MCF 10A (cell line): ENCODE measurements at regions not wholly inside any gene's neighbourhood (a gene's known extent, or its start where the extent isn't known, plus 50 kb on each side); places are given as distances from the start of the nearest gene placed in this dataset.
"Not testable (repeated sequence)": the region's sequence is repeated elsewhere in the genome, so short reads cannot be mapped to it uniquely, and the experiment has no call there.

ENCODE experiments used
- BruUV-seq: library from RNA; stranded (reverse); fragments of 400-500 nt; replicated peaks from 2 replicates; lab custom pipeline; 2021; lab: Mats Ljungman, UMichigan
- CTCF ChIA-PET: fragments of 300-600 bp; sonication (Branson Sonifier 250); formaldehyde crosslinking; extraction: SDS; loops from one replicate; lab custom pipeline; 2021; ENCODE audit warnings: antibody characterized with exemption, inconsistent platforms; lab: Yijun Ruan, JAX
- POLR2A ChIA-PET: fragments of 300-600, 350-650 bp; sonication (Branson Sonifier 250); formaldehyde crosslinking; extraction: SDS; loops from one replicate; lab custom pipeline; 2020; ENCODE audit warnings: antibody characterized with exemption, inconsistent platforms; lab: Yijun Ruan, JAX
- DNase-seq: peaks from one replicate; pipeline ENCODE4 v3.0.0-alpha.2; 2018; ENCODE audit not compliant: unreplicated experiment
- H3K27ac Mint-ChIP-seq: one replicate; pipeline ENCODE4 v1.8.0; 2022; ENCODE audit warnings: mild to moderate bottlenecking, low read depth, mixed read lengths; ENCODE audit not compliant: unreplicated experiment
- H3K27me3 Mint-ChIP-seq: one replicate; pipeline ENCODE4 v1.8.0; 2022; ENCODE audit warnings: mixed read lengths; ENCODE audit not compliant: insufficient read depth, unreplicated experiment
- H3K36me3 Mint-ChIP-seq: one replicate; pipeline ENCODE4 v1.8.0; 2022; ENCODE audit warnings: mild to moderate bottlenecking, moderate library complexity, mixed read lengths; ENCODE audit not compliant: insufficient read depth, unreplicated experiment
- H3K4me1 Mint-ChIP-seq: one replicate; pipeline ENCODE4 v1.8.0; 2022; ENCODE audit warnings: mixed read lengths; ENCODE audit not compliant: insufficient read depth, unreplicated experiment
- H3K4me3 Mint-ChIP-seq: one replicate; pipeline ENCODE4 v1.8.0; 2022; ENCODE audit warnings: mild to moderate bottlenecking, moderate library complexity, mixed read lengths; ENCODE audit not compliant: unreplicated experiment
- H3K9me3 Mint-ChIP-seq: one replicate; pipeline ENCODE4 v1.8.0; 2022; ENCODE audit warnings: mixed read lengths; ENCODE audit not compliant: unreplicated experiment
- CTCF ChIP-seq: fragments of 200-600 bp; IDR thresholded peaks from one replicate; pipeline ENCODE4 v1.8.0; 2022; ENCODE audit warnings: antibody characterized with exemption, mild to moderate bottlenecking; ENCODE audit not compliant: unreplicated experiment
- intact Hi-C: fragments of 100-400 bp; cut with micrococcal nuclease; formaldehyde crosslinking; loops from 2 replicates; pipeline ENCODE4 v1.14.1; 2022

- Mint-ChIP-seq H3K9me3 (peaks cover 1% of the 10 kb centered on the region), H3K27ac (no peak overlapping the region), H3K36me3 (no peaks in the 10 kb centered on the region), H3K4me1 (no peaks in the 10 kb centered on the region), H3K27me3 (no peaks in the 10 kb centered on the region), H3K4me3 (no peak overlapping the region)
- no TSS peak for BruUV-seq
- no peak for DNase-seq
- ChIA-PET POLR2A (no interaction called here), CTCF (interaction anchor here (0.6 kb wide), 2 partner anchors 35 to 96 kb away, joined by 3 read pairs; no protein-coding TSS in a partner anchor)
- TF ChIP-seq CTCF, result no peak
- intact Hi-C loops, result no loop called here
Measured at GRCh38 chr16:66247516-66248481, 118.7 kb upstream of the CDH5 start.

- BruUV-seq, result no TSS peak
- TF ChIP-seq CTCF, result no peak
- H3K4me1 Mint-ChIP-seq, result no peaks in the 10 kb centered on the region
- no peak overlapping the region for H3K4me3 Mint-ChIP-seq
- DNase-seq, result no peak
- H3K9me3 Mint-ChIP-seq, result peaks cover 7% of the 10 kb centered on the region
- POLR2A ChIA-PET, result no interaction called here
- no peaks in the 10 kb centered on the region for H3K36me3 Mint-ChIP-seq
- no peaks in the 10 kb centered on the region for H3K27me3 Mint-ChIP-seq
- H3K27ac Mint-ChIP-seq, result no peak overlapping the region
- intact Hi-C loops, result no loop called here
- CTCF ChIA-PET, result interaction anchor here (0.6 kb wide), 1 partner anchor 13 kb away, joined by 3 read pairs; no protein-coding TSS in a partner anchor
Measured at GRCh38 chr16:66245868-66246267, 120.6 kb upstream of the CDH5 start.

GRCh38 chr16:66245072-66245471, 121.4 kb upstream of the CDH5 start:
- no peaks in the 10 kb centered on the region for H3K4me1 Mint-ChIP-seq
- CTCF ChIA-PET, result interaction anchor here (0.6 kb wide), 2 partner anchors 12 to 375 kb away, joined by 3 read pairs; no protein-coding TSS in a partner anchor
- intact Hi-C loops, result no loop called here
- no peak overlapping the region for H3K4me3 Mint-ChIP-seq
- no peaks in the 10 kb centered on the region for H3K36me3 Mint-ChIP-seq
- POLR2A ChIA-PET, result no interaction called here
- no peaks in the 10 kb centered on the region for H3K27me3 Mint-ChIP-seq
- no peak for TF ChIP-seq CTCF
- H3K9me3 Mint-ChIP-seq, result peaks cover 7% of the 10 kb centered on the region
- DNase-seq, result no peak
- no TSS peak for BruUV-seq
- H3K27ac Mint-ChIP-seq, result no peak overlapping the region

- H3K36me3 Mint-ChIP-seq, result no peaks in the 10 kb centered on the region
- CTCF ChIA-PET, result no interaction called here
- H3K4me3 Mint-ChIP-seq, result no peak overlapping the region
- H3K9me3 Mint-ChIP-seq, result peaks cover 7% of the 10 kb centered on the region
- no peaks in the 10 kb centered on the region for H3K27me3 Mint-ChIP-seq
- BruUV-seq, result no TSS peak
- no peak for TF ChIP-seq CTCF
- intact Hi-C loops, result no loop called here
- POLR2A ChIA-PET, result interaction anchor here (0.6 kb wide), 1 partner anchor 60 kb away, joined by 3 read pairs; no protein-coding TSS in a partner anchor
- H3K4me1 Mint-ChIP-seq, result no peaks in the 10 kb centered on the region
- DNase-seq, result no peak
- no peak overlapping the region for H3K27ac Mint-ChIP-seq
Measured at GRCh38 chr16:66242672-66243071, 123.8 kb upstream of the CDH5 start.

- DNase-seq, BruUV-seq, intact Hi-C loops, H3K4me1 Mint-ChIP-seq, H3K36me3 Mint-ChIP-seq, H3K9me3 Mint-ChIP-seq, H3K27ac Mint-ChIP-seq, H3K27me3 Mint-ChIP-seq, H3K4me3 Mint-ChIP-seq, POLR2A ChIA-PET: not testable (repeated sequence)
- CTCF ChIA-PET, result interaction anchor here (0.5 kb wide), 1 partner anchor 223 kb away, joined by 3 read pairs; no protein-coding TSS in a partner anchor
Measured at GRCh38 chr16:66242206-66242605, 124.3 kb upstream of the CDH5 start.
